ENCODE measurements at regions not wholly inside any gene's neighbourhood (a gene's known extent, or its start where the extent isn't known, plus 50 kb on each side); places are given as distances from the start of the nearest gene placed in this dataset.
A peak's percentile ranks its signal among the peaks of the same experiment; 100 is the strongest.
"Not testable (repeated sequence)": the region's sequence is repeated elsewhere in the genome, so short reads cannot be mapped to it uniquely, and the experiment has no call there.

- H2BK12ac ChIP-seq (ENCODE audit: low read length in 2 of 2); H3K27ac ChIP-seq (ENCODE audit: low read length, poor library complexity, severe bottlenecking); H3K4me1 ChIP-seq (ENCODE audit: control insufficient read depth, insufficient read depth, low read depth, low read length); H3K9me3 ChIP-seq (ENCODE audit: control insufficient read depth, low read length); DNase-seq; H4K8ac ChIP-seq (ENCODE audit: low read length); H3K79me1 ChIP-seq (replicated peaks; ENCODE audit: low read length, poor library complexity, severe bottlenecking); H3K14ac ChIP-seq (ENCODE audit: low read length in 2 of 2); H2AFZ ChIP-seq (ENCODE audit: low read depth, low read length); H2BK120ac ChIP-seq (ENCODE audit: low read depth, low read length); H3K36me3 ChIP-seq (ENCODE audit: control insufficient read depth in 1 of 2, insufficient read depth in 2 of 2, low read depth in 1 of 2, low read length in 2 of 2); H3K4me2 ChIP-seq (ENCODE audit: low read length, poor library complexity, severe bottlenecking); H2AK5ac ChIP-seq (ENCODE audit: low read length, severe bottlenecking); H4K91ac ChIP-seq (ENCODE audit: low read length); H3K9ac ChIP-seq (ENCODE audit: low read length); H3K23ac ChIP-seq (ENCODE audit: low read length in 2 of 2); H2BK5ac ChIP-seq (ENCODE audit: low read depth, low read length, poor library complexity, severe bottlenecking); H3K4ac ChIP-seq (ENCODE audit: low read depth in 1 of 2, low read length in 2 of 2); H2BK15ac ChIP-seq (ENCODE audit: low read depth, poor library complexity, severe bottlenecking); H3K18ac ChIP-seq (ENCODE audit: low read depth in 1 of 2, low read length in 2 of 2); H3K4me3 ChIP-seq (ENCODE audit: insufficient read depth in 1 of 2, low read depth in 1 of 2, low read length in 2 of 2); H3K27me3 ChIP-seq (ENCODE audit: control insufficient read depth in 1 of 2, insufficient read depth in 1 of 2, low read length in 2 of 2): not testable (repeated sequence)
- WGBS: 89% methylated on average over 2 of the region's 2 CpGs
Measured at GRCh38 chr2:8250290-8250689, 431.6 kb upstream of the ID2 start.

GRCh38 chr2:8251291-8251690 is 430.6 kb upstream of the ID2 start:
- 87% methylated on average over 6 of the region's 6 CpGs for WGBS
- Histone ChIP-seq H3K36me3 (ENCODE audit: control insufficient read depth in 1 of 2, insufficient read depth in 2 of 2, low read depth in 1 of 2, low read length in 2 of 2) (no peaks in the 10 kb centered on the region), H4K8ac (ENCODE audit: low read length) (no peak overlapping the region)

GRCh38 chr2:8251856-8252255 is 430.0 kb upstream of the ID2 start:
- Histone ChIP-seq H3K36me3 (ENCODE audit: control insufficient read depth in 1 of 2, insufficient read depth in 2 of 2, low read depth in 1 of 2, low read length in 2 of 2) (no peaks in the 10 kb centered on the region), H3K23ac (ENCODE audit: low read length in 2 of 2) (no peak overlapping the region), H3K27ac (ENCODE audit: low read length, poor library complexity, severe bottlenecking) (no peak overlapping the region), H2BK12ac (ENCODE audit: low read length in 2 of 2) (no peak overlapping the region), H3K4me2 (ENCODE audit: low read length, poor library complexity, severe bottlenecking) (no peak overlapping the region), H3K4me3 (ENCODE audit: insufficient read depth in 1 of 2, low read depth in 1 of 2, low read length in 2 of 2) (no peak overlapping the region), H2BK15ac (ENCODE audit: low read depth, poor library complexity, severe bottlenecking) (no peak overlapping the region), H3K9ac (ENCODE audit: low read length) (no peak overlapping the region), H3K27me3 (ENCODE audit: control insufficient read depth in 1 of 2, insufficient read depth in 1 of 2, low read length in 2 of 2) (no peaks in the 10 kb centered on the region), H3K9me3 (ENCODE audit: control insufficient read depth, low read length) (no peaks in the 10 kb centered on the region), H3K18ac (ENCODE audit: low read depth in 1 of 2, low read length in 2 of 2) (no peak overlapping the region), H2AK5ac (ENCODE audit: low read length, severe bottlenecking) (no peak overlapping the region), H2BK5ac (ENCODE audit: low read depth, low read length, poor library complexity, severe bottlenecking) (no peak overlapping the region), H2BK120ac (ENCODE audit: low read depth, low read length) (no peak overlapping the region), H3K4ac (ENCODE audit: low read depth in 1 of 2, low read length in 2 of 2) (no peak overlapping the region), H3K79me1 (replicated peaks; ENCODE audit: low read length, poor library complexity, severe bottlenecking) (no peaks in the 10 kb centered on the region), H3K4me1 (ENCODE audit: control insufficient read depth, insufficient read depth, low read depth, low read length) (peaks cover 6% of the 10 kb centered on the region), H2AFZ (ENCODE audit: low read depth, low read length) (no peak overlapping the region), H4K8ac (ENCODE audit: low read length) (no peak overlapping the region), H4K91ac (ENCODE audit: low read length) (no peak overlapping the region), H3K14ac (ENCODE audit: low read length in 2 of 2) (no peak overlapping the region)
- no peak for DNase-seq
- WGBS: 97% methylated on average over 7 of the region's 7 CpGs

More at GRCh38 chr2:8251291-8251690, 430.6 kb upstream of the ID2 start:
- H3K4me3 ChIP-seq (ENCODE audit: insufficient read depth in 1 of 2, low read depth in 1 of 2, low read length in 2 of 2): no peak overlapping the region
- H2BK15ac ChIP-seq (ENCODE audit: low read depth, poor library complexity, severe bottlenecking): no peak overlapping the region
- no peak overlapping the region for H3K18ac ChIP-seq (ENCODE audit: low read depth in 1 of 2, low read length in 2 of 2)
- H3K79me1 ChIP-seq (replicated peaks; ENCODE audit: low read length, poor library complexity, severe bottlenecking): no peaks in the 10 kb centered on the region
- H2BK120ac ChIP-seq (ENCODE audit: low read depth, low read length): no peak overlapping the region
- H2AK5ac ChIP-seq (ENCODE audit: low read length, severe bottlenecking): no peak overlapping the region
- H3K23ac ChIP-seq (ENCODE audit: low read length in 2 of 2): no peak overlapping the region
- H3K9me3 ChIP-seq (ENCODE audit: control insufficient read depth, low read length): no peaks in the 10 kb centered on the region
- H4K91ac ChIP-seq (ENCODE audit: low read length): no peak overlapping the region
- H3K27me3 ChIP-seq (ENCODE audit: control insufficient read depth in 1 of 2, insufficient read depth in 1 of 2, low read length in 2 of 2): no peaks in the 10 kb centered on the region
- H3K9ac ChIP-seq (ENCODE audit: low read length): no peak overlapping the region
- H2AFZ ChIP-seq (ENCODE audit: low read depth, low read length): no peak overlapping the region
- H3K14ac ChIP-seq (ENCODE audit: low read length in 2 of 2): no peak overlapping the region
- H2BK5ac ChIP-seq (ENCODE audit: low read depth, low read length, poor library complexity, severe bottlenecking): no peak overlapping the region
- H2BK12ac ChIP-seq (ENCODE audit: low read length in 2 of 2): no peak overlapping the region
- no peak overlapping the region for H3K4me2 ChIP-seq (ENCODE audit: low read length, poor library complexity, severe bottlenecking)
- DNase-seq: no peak
- no peak overlapping the region for H3K27ac ChIP-seq (ENCODE audit: low read length, poor library complexity, severe bottlenecking)
- H3K4me1 ChIP-seq (ENCODE audit: control insufficient read depth, insufficient read depth, low read depth, low read length): peaks cover 6% of the 10 kb centered on the region
- no peak overlapping the region for H3K4ac ChIP-seq (ENCODE audit: low read depth in 1 of 2, low read length in 2 of 2)

- Histone ChIP-seq H3K23ac (ENCODE audit: low read length in 2 of 2) (no peak overlapping the region), H3K9ac (ENCODE audit: low read length) (no peak overlapping the region), H3K79me1 (replicated peaks; ENCODE audit: low read length, poor library complexity, severe bottlenecking) (no peaks in the 10 kb centered on the region), H3K4me3 (ENCODE audit: insufficient read depth in 1 of 2, low read depth in 1 of 2, low read length in 2 of 2) (no peak overlapping the region), H4K91ac (ENCODE audit: low read length) (no peak overlapping the region), H2BK120ac (ENCODE audit: low read depth, low read length) (no peak overlapping the region), H3K27me3 (ENCODE audit: control insufficient read depth in 1 of 2, insufficient read depth in 1 of 2, low read length in 2 of 2) (no peaks in the 10 kb centered on the region), H3K4me2 (ENCODE audit: low read length, poor library complexity, severe bottlenecking) (no peak overlapping the region), H2BK15ac (ENCODE audit: low read depth, poor library complexity, severe bottlenecking) (no peak overlapping the region), H3K4me1 (ENCODE audit: control insufficient read depth, insufficient read depth, low read depth, low read length) (peaks cover under 1% of the 10 kb centered on the region), H2AFZ (ENCODE audit: low read depth, low read length) (no peak overlapping the region), H2BK5ac (ENCODE audit: low read depth, low read length, poor library complexity, severe bottlenecking) (no peak overlapping the region), H3K9me3 (ENCODE audit: control insufficient read depth, low read length) (no peaks in the 10 kb centered on the region), H3K18ac (ENCODE audit: low read depth in 1 of 2, low read length in 2 of 2) (no peak overlapping the region), H3K4ac (ENCODE audit: low read depth in 1 of 2, low read length in 2 of 2) (no peak overlapping the region), H2AK5ac (ENCODE audit: low read length, severe bottlenecking) (no peak overlapping the region), H3K36me3 (ENCODE audit: control insufficient read depth in 1 of 2, insufficient read depth in 2 of 2, low read depth in 1 of 2, low read length in 2 of 2) (no peaks in the 10 kb centered on the region), H2BK12ac (ENCODE audit: low read length in 2 of 2) (no peak overlapping the region), H3K27ac (ENCODE audit: low read length, poor library complexity, severe bottlenecking) (no peak overlapping the region), H4K8ac (ENCODE audit: low read length) (no peak overlapping the region), H3K14ac (ENCODE audit: low read length in 2 of 2) (peak overlapping the region in 1 of 2 experiments; percentile 11)
- no peak for DNase-seq
- 60% methylated on average over 10 of the region's 10 CpGs for WGBS
Measured at GRCh38 chr2:8252997-8253694, 428.7 kb upstream of the ID2 start.

Data from mesenchymal stem cell (in vitro differentiated cells and primary cell).